ENCODE measurements at regions not wholly inside any gene's neighbourhood (a gene's known extent, or its start where the extent isn't known, plus 50 kb on each side); places are given as distances from the start of the nearest gene placed in this dataset.

DNA sequence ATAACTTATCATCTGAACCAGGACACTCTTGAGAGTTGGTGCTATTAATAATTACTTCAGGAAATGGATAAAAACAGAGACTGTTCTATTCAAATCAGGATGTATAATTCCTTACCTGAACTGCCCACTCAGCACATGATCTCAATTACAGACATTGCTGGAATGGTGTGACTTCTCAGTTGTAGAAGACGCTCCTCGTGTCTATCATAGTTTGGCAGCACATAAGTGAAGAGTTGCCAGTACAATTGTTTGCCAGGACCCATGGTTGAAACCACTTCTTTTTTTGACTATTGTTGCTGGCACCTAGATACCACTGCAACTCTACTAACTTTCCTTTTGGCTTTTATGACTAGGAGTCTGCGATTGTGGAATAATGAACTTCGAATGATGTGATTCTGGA is 105.4 kb downstream of the ZNF365 start:
- TF ChIP-seq POLR2AphosphoS5 (IDR thresholded peaks at IDR 0.05; ENCODE audit: low read depth, low read length) (no peak), POLR2A (IDR thresholded peaks at IDR 0.05; ENCODE audit: low read depth, low read length) (no peak), TAF1 (IDR thresholded peaks at IDR 0.05; ENCODE audit: low read depth, low read length) (no peak), SPI1 (IDR thresholded peaks at IDR 0.05; ENCODE audit: low read depth, low read length) (no peak)

Measured in GM12891 (cell line).